ENCODE measurements at regions not wholly inside any gene's neighbourhood (a gene's known extent, or its start where the extent isn't known, plus 50 kb on each side); places are given as distances from the start of the nearest gene placed in this dataset.

DNA sequence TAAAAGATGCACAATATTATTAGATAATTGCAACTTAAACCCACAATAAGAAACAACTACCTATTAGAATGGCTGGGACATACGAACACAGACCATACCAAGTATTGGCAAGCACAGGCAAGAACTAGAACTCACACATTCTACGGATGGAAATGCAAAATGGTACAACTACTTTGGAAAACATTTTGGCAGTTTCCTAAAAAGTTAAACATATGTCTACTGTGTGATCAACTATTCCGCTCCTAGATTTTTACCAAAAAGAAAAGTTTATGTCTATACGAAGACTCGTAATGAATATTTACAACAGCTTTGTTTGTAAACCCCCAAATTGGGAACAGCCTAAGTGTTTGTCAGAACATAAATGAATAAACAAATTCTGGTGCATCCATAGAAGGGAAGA, 194.7 kb downstream of the FGFR2 start:
- DNase-seq, result no peak

DNA sequence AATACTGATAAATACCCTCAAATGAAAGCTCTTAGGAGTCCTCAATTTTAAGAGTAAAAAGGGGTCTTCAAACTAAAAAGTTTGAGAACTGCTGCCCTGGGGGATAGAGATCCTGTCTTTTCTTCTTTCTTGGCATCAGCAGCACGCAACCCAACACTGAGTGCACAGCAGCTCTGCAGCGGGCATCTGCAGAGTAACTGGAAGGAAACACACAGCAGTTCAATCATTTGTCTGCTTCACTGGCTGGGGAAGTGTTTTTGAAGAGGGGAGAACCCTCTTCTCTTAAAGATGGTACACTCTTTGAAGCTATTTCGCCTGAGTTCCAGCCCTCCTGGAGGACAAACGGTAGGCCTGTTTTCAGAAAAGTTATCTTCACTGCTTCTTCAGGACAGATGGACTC, 193.6 kb downstream of the FGFR2 start:
- DNase-seq, result no peak

DNA sequence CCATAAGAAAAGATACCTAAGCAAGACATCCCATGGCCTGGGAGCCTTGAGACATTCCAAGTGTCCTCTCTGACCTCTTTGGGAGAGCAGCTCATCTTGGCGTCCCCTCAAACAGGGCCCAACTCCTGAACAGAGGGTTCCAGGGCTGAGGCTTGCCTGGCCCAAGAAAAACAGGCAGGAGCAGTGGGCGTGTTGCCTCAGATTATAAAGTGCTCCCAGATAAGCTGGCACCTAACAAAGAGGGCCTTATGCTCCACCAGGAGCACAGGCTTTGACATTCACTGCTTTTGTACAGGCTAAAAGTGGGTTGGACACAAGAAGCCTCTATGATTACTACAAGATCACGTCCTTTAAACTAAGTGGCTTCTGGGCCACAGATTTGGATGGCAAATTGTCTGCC, 193.1 kb downstream of the FGFR2 start:
- DNase-seq, result no peak

DNA sequence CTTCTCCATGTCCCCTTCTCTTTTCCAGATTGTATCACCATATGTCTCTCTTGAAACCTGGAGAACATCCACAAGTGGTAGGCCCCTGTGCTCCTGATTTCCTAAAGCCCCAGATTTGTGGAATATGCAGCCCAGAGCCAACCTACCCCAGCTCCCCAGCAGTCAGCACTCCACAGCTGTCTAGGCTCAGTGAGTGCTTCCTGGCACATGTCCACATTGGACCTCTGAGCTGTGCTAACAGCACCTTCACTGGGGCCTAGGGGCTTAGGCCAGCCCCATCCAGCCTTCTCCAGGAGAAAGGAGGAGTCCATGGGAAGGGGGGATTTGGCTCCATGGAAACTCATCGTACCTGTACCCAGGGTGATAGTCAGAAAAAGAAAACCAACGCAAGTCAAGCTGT, 192.7 kb downstream of the FGFR2 start:
- no peak for DNase-seq

DNA sequence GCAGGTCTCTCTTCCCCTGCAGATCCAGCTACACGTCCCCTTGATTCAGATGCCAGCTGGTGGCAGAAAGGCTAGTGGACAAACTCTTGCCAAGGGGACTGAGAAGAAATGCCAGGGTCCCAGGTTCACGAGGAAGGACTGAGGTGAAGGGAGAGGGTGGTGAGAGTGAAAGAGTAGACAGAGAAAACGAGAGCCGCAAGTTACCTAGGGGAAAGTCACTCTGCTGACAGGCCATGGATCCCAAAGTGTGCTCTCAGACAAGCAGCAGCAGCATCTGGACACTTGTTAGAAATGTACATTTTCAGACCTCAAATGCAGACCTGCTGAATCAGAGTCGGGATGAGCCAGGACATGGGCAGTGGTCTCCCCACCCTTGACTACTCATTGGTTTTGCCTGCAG, 192.3 kb downstream of the FGFR2 start:
- DNase-seq, result no peak

DNA sequence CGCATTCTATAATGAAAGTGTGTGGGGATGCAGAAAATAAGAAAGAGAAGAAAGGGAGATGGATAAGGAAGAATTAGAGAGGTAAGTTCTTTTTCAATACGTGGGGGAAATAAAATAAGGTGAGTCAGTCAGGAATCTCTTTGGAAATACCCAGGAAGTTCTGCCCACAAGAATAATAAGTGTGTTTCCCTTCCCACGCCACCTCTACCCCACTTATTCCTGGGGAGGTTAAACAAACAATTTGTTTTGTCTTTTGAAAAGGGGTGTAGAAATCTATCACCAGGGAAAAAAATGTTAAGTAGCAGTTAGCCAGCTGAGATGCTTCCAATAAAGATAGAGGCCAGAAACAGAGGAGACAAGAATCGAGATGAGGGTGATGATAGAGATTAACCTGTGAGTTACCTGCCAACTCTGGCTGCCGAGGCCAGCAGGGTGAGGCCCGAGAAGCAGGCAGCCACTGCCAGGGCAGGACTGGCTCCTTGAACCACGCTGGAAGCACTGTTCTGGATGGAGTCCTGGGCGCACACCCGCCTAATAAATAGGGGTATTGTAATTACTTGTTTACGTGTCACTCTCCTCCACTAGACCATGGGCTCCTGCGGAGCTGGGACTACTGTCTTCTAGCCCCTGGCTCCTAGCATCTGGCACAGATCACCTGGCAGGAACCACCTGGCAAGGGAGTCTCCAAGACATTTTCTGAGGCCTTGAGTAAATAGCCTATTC, 191.3 kb downstream of the FGFR2 start:
- DNase-seq, result no peak

DNA sequence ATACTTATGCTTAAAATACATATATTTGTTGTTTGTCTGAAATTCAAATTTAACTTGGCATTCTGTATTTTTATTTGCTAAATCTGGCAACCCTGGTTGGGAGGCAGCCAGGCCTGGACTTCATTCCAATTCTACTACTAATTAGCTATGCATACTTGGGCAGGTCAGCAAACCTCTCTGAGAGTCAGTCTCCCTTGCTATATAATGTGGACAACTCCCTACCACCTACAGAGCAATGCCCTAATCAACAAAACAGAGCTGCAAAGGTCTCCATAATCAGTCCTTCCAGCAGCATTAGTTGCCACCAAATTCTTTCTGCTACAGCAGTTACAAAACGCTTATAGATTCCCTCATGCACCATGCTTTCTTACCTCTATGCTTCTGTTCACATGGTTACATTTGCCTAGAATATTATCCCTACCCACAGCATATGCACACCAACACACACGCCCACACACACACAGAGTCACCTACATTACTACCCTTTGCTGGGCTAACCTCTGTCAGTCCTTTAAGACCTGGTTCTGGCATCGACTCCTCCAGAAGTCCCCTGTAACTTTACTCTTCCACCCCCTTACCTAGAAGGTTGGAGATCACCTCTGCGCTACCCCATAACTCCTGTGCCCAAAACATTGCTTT, 188.7 kb downstream of the FGFR2 start:
- no peak for DNase-seq

DNA sequence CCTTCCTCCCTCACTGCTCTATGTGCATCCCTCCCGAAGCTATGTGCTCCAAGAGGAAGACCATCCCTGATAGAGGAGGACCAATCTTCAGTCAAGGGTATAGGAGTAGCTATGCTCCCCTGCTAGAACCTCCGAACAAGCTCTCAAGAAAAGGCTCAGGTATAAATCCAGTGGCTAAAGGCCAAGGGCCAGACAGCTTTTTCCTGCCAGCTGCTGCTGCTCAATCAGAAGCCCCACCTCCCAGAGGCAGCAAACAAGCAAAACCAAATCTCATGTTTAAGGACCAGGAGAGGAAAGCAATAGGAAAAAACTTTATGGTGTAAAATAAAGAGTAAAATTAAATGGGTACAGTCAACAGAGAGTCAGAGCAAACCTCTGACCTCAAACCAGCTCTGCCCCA, 187.2 kb downstream of the FGFR2 start:
- no peak for DNase-seq

DNA sequence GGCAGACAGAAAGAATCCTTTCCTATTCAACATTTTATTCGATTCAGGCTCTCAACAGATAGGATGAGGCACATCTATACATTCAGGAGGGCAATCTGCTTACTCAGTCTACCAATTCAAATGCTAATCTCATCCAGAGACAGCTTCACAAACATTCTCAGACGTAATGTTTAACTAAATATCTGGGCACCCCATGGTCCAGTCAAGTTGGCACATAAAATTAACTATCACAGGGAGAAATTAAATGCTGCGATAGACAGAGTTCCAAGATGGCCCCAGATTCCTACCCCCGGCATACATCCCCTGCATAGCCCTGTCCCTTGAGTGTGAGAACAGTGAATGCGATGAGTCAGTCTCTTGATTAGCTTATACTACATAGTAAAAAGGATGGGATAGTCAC, 184.3 kb downstream of the FGFR2 start:
- no peak for DNase-seq

DNA sequence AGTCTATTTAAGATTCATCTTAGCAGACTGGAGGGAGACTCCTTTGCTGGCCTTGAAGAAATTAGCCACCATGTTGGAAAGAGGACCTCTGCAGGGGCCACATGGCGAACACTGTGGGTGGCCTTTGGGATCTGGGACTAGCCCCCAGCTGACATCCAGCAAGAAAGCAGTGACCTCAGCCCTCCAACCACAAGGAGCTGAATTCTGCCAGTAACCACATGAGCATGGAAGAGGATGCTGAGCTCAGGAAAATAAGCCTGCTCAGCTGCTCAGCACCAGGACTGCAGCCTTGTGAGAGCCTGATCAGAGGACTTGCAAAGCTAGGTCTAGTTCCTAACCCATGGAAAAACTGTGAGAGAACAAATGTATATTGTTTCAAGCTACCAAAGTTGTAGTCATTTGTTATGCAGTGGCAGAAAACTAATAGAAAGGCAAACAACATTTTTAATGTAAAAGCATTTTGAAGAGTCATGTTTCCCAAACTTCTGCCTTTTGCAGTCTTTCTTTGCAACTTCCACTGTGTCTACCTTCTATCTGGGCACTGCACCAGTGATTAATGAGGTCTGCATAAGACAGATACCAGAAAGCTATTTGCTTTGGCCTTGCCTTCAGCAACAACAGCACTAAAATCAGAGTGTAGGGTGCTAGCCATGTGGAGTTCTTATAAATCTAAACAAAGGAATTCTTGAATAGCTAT, 183.7 kb downstream of the FGFR2 start:
- DNase-seq, result no peak

DNA sequence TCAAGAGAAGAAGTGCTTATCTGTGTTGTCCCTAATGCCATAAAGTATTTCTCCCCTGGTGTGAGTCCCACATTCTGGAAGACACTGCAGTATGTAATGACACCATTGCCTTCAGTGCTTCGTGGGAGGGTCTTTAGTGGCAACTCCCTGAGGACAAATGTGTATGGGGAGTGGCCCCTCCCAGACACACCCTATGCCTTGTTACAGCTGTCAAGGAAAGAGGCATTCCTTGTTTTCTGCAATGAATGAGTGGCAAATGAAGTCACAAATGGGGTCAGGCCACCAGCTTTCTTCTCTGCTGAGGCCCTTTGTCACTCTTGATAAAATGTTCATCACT, 183.2 kb downstream of the FGFR2 start:
- no peak for DNase-seq

DNA sequence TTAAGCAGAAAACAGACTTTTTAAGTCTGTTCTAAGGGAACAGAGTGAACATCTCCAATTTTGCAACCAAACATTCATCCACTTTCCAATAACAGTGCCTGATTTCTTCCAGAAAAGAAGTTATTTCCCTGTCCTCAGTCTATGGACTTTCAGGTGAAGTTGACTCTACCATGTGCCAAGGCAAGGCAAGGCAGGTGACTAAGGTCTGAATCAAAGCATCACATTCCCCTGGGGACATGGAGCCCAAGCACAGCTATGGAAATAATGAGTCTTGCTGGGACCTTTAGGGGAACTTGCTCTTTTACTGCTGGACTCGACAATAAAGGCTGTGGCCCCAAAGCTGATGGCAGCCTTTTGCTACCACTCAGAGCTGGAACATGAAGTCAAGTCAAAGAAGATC, 182.2 kb downstream of the FGFR2 start:
- no peak for DNase-seq

DNA sequence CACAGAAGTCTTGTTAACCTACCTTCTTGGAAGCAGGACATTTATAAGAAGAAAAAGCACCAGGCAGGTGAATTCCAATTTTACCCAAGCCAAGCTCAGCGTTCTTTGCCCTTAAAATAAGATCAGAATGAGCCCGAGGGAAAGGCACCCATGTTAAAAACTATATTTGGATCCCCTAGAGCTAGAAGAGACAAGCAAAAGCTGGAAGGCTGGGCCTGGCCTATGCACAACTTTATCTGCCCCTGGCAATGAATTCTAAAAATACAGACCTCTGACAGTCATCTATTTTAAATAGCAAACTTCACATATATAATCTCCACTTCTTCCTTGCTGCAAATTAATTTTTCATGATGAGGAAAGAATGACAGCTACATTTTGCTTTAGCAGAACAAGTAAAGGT, 180.9 kb downstream of the FGFR2 start:
- no peak for DNase-seq

DNA sequence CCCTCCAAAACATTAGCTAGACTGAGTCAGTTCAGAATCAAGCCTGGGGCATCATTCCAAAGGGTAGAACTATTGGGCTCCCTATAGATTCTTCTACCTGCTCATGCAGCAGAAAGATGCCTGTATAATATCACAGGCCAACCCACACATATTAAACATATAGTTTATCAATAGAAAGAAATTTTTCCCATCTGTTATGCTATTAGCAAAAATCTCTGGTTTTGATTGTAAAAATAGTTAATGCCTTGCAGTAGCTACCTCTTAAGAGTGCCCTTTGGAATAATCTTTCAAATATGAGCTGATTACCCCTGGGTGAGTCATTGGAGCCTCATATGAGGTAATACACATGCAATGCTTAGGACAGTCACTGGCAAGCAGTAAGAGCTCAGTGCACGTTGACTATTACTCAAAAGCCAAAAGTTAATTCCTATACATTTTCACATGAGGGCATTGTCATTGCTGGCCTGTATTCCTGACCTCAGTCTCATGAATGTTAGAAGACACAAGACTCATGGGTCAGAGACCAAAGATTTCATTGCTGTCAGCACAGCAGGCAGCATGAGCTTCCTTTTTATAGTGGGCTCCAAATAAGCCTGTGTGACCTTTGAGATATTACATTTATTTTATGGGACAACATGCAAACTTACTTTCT, 180.0 kb downstream of the FGFR2 start:
- no peak for DNase-seq

DNA sequence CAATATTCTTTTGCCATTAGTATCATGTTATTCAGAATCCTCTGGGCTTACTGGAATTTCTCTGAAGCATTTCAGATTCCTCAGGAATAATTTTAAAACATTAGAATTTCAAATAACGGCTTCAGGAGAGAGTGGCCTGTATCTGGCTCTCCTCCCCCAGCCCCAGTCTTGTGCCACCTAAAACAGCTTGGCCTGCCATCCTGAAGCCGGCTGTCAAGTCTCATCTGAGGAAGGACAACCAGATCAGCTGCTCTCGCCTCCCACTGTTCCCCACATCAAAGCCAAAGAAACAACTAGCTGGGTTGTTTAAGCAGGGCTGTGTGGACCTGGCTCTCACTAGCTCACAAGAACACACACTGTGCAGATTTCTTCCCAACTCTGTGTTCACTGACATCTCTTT, 178.2 kb downstream of the FGFR2 start:
- DNase-seq, result no peak

DNA sequence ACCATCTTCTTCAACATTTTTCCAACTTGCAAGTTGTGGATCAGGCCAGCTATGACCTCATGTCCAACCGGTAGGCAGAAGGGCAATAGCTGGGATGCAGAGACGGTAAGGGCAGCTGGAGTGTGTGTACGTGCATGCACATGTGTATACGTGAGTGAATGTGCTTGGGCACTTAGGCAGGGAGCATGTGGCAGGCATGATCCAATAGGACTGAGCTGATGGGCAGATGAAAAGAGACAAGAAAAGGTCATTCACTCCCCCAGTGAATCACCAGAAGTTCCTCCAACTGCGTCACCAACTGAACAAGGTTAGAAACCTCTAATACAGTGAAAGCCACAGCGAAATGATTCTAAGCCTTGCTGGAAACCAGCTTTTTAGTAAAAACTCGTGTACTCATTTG, 176.1 kb downstream of the FGFR2 start:
- no peak for DNase-seq

DNA sequence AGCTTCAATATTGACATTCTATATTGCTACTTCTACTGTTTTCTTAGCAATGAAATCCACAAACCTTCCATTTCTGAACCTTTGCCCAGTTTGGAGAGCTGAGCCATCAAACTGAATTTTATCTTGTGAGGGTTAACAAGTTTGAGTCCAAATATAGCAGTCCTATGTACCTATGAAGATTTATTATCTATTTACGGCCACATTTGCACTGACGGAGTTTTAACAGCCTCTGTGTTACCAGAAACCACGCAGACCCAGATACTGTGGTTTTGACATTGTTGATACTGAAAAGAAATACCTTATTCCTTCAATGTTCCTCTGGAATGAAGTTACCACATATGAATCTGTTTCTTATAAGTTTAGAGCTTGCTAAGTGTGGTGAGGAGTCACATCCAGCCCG, 172.6 kb downstream of the FGFR2 start:
- DNase-seq, result no peak

DNA sequence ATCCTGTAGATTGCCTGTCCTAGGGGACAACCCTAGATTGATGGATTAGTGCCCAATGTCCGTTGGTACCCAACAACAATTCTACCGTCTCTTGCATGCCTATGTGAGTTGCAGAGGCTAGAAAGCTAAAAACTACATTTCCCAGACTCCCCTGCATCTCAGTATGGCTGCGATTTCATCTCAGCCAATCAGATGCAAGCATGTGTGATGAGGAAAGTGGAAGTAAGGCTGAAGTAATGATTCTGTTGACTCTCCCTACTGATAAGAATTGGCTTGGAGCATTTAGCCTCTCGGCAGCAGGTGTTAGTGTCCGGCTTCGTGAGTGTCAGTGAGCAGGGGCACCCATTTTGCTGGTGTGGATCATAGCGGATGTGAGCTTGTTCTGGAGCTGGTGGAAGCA, 171.9 kb downstream of the FGFR2 start:
- no peak for DNase-seq
